Tibial nerve (tissue), 4 donors: ENCODE measurements at regions not wholly inside any gene's neighbourhood (a gene's known extent, or its start where the extent isn't known, plus 50 kb on each side); places are given as distances from the start of the nearest gene placed in this dataset.

ENCODE experiments used
- DNase-seq, 2 donors: peaks; one replicate each; pipeline ENCODE4 v3.0.0-alpha.2; 2019; ENCODE audit warnings: low spot score in 2 of 2
- H3K27ac ChIP-seq, 4 donors: fragments of 200-600 bp; sonication (generic) in 3 of 4; one replicate each; pipeline ENCODE4 v1.5.1; 2017 to 2019; ENCODE audit warnings: mild to moderate bottlenecking in 1 of 4
- H3K27me3 ChIP-seq, 2 donors: fragments of 200-600 bp; sonication (generic) in 1 of 2; one replicate each; pipeline versions ENCODE4 v1.5.1 to v1.6.0; 2017 to 2019
- H3K36me3 ChIP-seq, 3 donors: fragments of 200-600 bp; sonication (generic); one replicate each; pipeline ENCODE4 v1.5.1; 2018 to 2019
- H3K4me1 ChIP-seq, 4 donors: fragments of 200-600 bp; sonication (generic) in 3 of 4; one replicate each; pipeline ENCODE4 v1.5.1; 2017 to 2019
- H3K4me3 ChIP-seq, 4 donors: fragments of 200-600 bp; sonication (generic) in 3 of 4; one replicate each; pipeline ENCODE4 v1.5.1; 2017 to 2019; ENCODE audit warnings: mild to moderate bottlenecking in 1 of 4, moderate library complexity in 1 of 4
- H3K9me3 ChIP-seq, 4 donors: fragments of 200-600 bp; sonication (generic) in 3 of 4; one replicate each; pipeline ENCODE4 v1.5.1; 2017 to 2019
- CTCF ChIP-seq, 5 experiments: fragments of 200-600 bp in 3 of 5; fragments of 450-650 bp in 2 of 5; sonication (generic) in 3 of 5; IDR thresholded peaks; one replicate each; pipeline ENCODE4 v1.5.1; 2016 to 2019; ENCODE audit warnings: antibody characterized with exemption in 5 of 5, mild to moderate bottlenecking in 3 of 5, moderate library complexity in 2 of 5
- EP300 ChIP-seq, 2 donors: sonication (generic); formaldehyde crosslinking; IDR thresholded peaks; one replicate each; pipeline ENCODE4 v1.6.1; 2017; ENCODE audit warnings: antibody characterized with exemption in 2 of 2, mild to moderate bottlenecking in 1 of 2
- POLR2A ChIP-seq, 2 donors: fragments of 450-650 bp; IDR thresholded peaks; one replicate each; pipeline ENCODE4 v1.6.1; 2017; ENCODE audit warnings: antibody characterized with exemption in 2 of 2, mild to moderate bottlenecking in 2 of 2, moderate library complexity in 2 of 2
- WGBS, 2 donors: methylation state at CpG; one replicate each; pipeline ENCODE4 v1.1.5; 2018; 5-methylcytosine and 5-hydroxymethylcytosine counted together

DNA sequence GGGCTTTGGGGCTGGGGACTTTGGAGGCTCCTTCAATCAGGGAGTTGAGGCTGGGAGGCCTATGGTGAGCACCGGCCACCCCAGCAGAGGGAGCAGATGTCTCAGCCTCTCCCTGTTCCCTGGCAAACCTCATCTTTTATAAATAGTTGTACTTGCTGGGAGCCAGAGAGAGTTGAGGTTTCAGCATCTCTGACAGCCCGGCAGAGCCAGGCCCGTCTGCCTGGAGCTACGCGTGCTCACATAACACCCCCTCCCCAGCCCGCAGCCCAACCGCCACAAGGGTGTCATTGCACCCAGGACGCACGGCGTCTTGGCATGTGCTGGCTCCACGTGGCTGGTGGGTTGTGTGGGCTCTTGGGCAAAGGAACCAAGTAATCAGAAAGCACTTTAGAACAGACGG lies 127.1 kb downstream of the CHST1 start:
- Histone ChIP-seq H3K27ac (no peak overlapping the region), H3K36me3 (no peaks in the 10 kb centered on the region), H3K9me3 (no peaks in the 10 kb centered on the region), H3K4me3 (no peak overlapping the region), H3K27me3 (peaks cover 0 to 4% of the 10 kb centered on the region in 2 donors), H3K4me1 (no peaks in the 10 kb centered on the region)
- TF ChIP-seq CTCF (IDR thresholded peaks at IDR 0.05) (no peak), EP300 (IDR thresholded peaks at IDR 0.05) (no peak), POLR2A (IDR thresholded peaks at IDR 0.05) (no peak)
- 67 to 70% methylated on average over 9 to 12 of the region's 12 CpGs for whole genome bisulfite sequencing, 2 donors
- DNase-seq = no peak

- no peak overlapping the region for H3K4me3 ChIP-seq
- H3K9me3 ChIP-seq = no peaks in the 10 kb centered on the region
- TF ChIP-seq CTCF (IDR thresholded peaks at IDR 0.05) = no peak
- TF ChIP-seq POLR2A (IDR thresholded peaks at IDR 0.05) = no peak
- no peak for TF ChIP-seq EP300 (IDR thresholded peaks at IDR 0.05)
- no peak for DNase-seq
- no peaks in the 10 kb centered on the region for H3K36me3 ChIP-seq
- WGBS, 2 donors = 69 to 71% methylated on average over 3 of the region's 3 CpGs
- peaks cover 0 to 9% of the 10 kb centered on the region in 2 donors for H3K27me3 ChIP-seq
- no peaks in the 10 kb centered on the region for H3K4me1 ChIP-seq
- H3K27ac ChIP-seq = no peak overlapping the region
Observed at GRCh38 chr11:45537614-45538013, 127.8 kb downstream of the CHST1 start.

DNA sequence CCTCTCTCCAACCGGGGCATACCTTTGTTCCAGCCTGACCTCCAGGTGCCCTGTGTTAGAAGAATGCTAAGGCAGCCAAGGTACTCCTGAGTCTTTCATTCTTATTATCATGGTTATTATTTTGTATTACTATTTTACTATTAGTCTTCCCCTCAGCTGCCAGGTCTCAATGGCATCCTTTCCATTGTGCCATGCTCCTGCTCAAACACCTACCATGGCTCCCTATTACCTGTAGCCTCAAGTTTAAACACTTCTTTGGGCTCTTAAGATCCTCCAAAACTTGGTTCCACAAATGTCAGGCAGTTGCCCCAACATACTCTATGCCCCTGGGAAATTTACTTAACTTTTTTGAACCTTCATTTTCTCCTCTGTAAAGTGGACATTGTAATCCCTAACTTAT lies 130.4 kb downstream of the CHST1 start:
- Histone ChIP-seq H3K27me3 (peaks cover 0 to 14% of the 10 kb centered on the region in 2 donors), H3K36me3 (no peaks in the 10 kb centered on the region), H3K4me3 (no peak overlapping the region), H3K9me3 (no peaks in the 10 kb centered on the region), H3K27ac (no peak overlapping the region), H3K4me1 (no peaks in the 10 kb centered on the region)
- TF ChIP-seq POLR2A (IDR thresholded peaks at IDR 0.05) (no peak), EP300 (IDR thresholded peaks at IDR 0.05) (no peak), CTCF (IDR thresholded peaks at IDR 0.05) (no peak)
- no peak for DNase-seq
- WGBS, 2 donors = 67 to 79% methylated on average over 1 of the region's 1 CpG

- TF ChIP-seq POLR2A (IDR thresholded peaks at IDR 0.05) (no peak), CTCF (IDR thresholded peaks at IDR 0.05) (no peak), EP300 (IDR thresholded peaks at IDR 0.05) (no peak)
- no peak overlapping the region for H3K27ac ChIP-seq
- H3K36me3 ChIP-seq = no peaks in the 10 kb centered on the region
- no peak for DNase-seq
- WGBS, 2 donors = 90 to 93% methylated on average over 5 of the region's 5 CpGs
- H3K9me3 ChIP-seq = no peaks in the 10 kb centered on the region
- no peaks in the 10 kb centered on the region for H3K4me1 ChIP-seq
- peaks cover 0 to 14% of the 10 kb centered on the region in 2 donors for H3K27me3 ChIP-seq
- H3K4me3 ChIP-seq = no peak overlapping the region
Observed at GRCh38 chr11:45534132-45534531, 131.3 kb downstream of the CHST1 start.

DNA sequence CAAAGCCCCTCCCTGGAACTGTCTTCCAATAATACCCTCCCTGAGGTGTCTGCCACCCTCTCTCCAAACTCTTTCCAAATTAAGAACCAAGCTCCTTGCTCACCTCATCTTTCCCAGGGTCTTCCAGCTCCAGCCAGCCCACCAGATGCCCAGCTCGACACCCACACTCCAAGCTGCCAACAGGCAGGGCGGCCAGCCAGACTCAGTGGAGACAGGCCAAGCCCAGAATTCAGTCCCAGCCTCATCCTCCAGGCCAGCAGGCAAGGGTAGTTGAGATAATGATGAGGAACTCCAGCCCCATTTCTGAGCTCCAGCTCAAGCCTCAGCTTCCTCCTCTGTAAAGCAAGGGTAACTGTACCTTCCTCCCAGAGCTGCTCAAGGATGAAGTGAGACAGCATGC lies 132.9 kb downstream of the CHST1 start:
- no peak overlapping the region for H3K4me3 ChIP-seq
- H3K27me3 ChIP-seq = peaks cover 0 to 14% of the 10 kb centered on the region in 2 donors
- no peaks in the 10 kb centered on the region for H3K9me3 ChIP-seq
- DNase-seq = no peak
- WGBS, 2 donors = 58 to 71% methylated on average over 2 of the region's 2 CpGs
- H3K27ac ChIP-seq = no peak overlapping the region
- H3K4me1 ChIP-seq = no peaks in the 10 kb centered on the region
- TF ChIP-seq EP300 (IDR thresholded peaks at IDR 0.05) = no peak
- no peaks in the 10 kb centered on the region for H3K36me3 ChIP-seq

DNA sequence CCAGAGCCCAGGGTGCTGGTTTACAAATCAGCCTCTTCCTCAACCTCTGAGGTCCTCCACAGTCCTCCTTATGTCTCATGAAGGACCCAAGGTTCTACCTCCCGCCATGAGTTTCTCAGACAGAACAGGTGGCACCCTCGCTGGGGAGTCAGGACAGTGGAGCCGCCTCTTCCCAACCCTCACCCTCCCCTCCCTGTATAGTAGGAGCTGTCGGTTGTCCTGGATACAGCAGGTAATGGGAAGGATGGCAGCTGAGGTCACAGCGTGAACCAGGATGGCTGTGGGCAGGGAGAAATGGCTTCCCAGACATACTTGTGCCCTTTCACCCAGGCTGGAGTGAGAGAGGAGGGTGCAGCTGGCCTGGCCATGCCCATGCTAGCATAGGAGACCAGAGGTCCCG lies 134.6 kb downstream of the CHST1 start:
- Histone ChIP-seq H3K4me3 (no peak overlapping the region), H3K36me3 (no peaks in the 10 kb centered on the region), H3K27ac (no peak overlapping the region), H3K4me1 (no peaks in the 10 kb centered on the region), H3K27me3 (peaks cover 0 to 12% of the 10 kb centered on the region in 2 donors), H3K9me3 (no peaks in the 10 kb centered on the region)
- 85 to 92% methylated on average over 6 of the region's 6 CpGs for WGBS, 2 donors
- no peak for TF ChIP-seq POLR2A (IDR thresholded peaks at IDR 0.05)
- no peak for TF ChIP-seq CTCF (IDR thresholded peaks at IDR 0.05)
- no peak for TF ChIP-seq EP300 (IDR thresholded peaks at IDR 0.05)
- no peak for DNase-seq
